HepG2 (cell line): ENCODE measurements at regions not wholly inside any gene's neighbourhood (a gene's known extent, or its start where the extent isn't known, plus 50 kb on each side); places are given as distances from the start of the nearest gene placed in this dataset.

Source experiments
- ATAC-seq: fragments of 200-7000 bp; cut with Tn5 transposase; 3 replicates; pipeline ENCODE4 v1.9.1; 2020; ENCODE audit warnings: mild to moderate bottlenecking, moderate library complexity
- BruUV-seq: library from RNA; stranded (reverse); fragments of 400-500 nt; replicated peaks from 2 replicates; lab custom pipeline; 2021; lab: Mats Ljungman, UMichigan
- CTCF ChIA-PET: fragments of 300-600 bp; formaldehyde crosslinking; extraction: SDS; loops from one replicate; lab custom pipeline; 2021; ENCODE audit warnings: low total read pairs, inconsistent platforms, low intra/inter-chr PET ratio; lab: Yijun Ruan, JAX
- POLR2A ChIA-PET: fragments of 350-600 bp; sonication (Branson Sonifier 250); formaldehyde crosslinking; loops from one replicate; lab custom pipeline; 2020; ENCODE audit warnings: antibody characterized with exemption, inconsistent platforms; lab: Yijun Ruan, JAX
- DNase-seq: peaks from one replicate; pipeline ENCODE4 v3.0.0-alpha.2; 2015; ENCODE audit warnings: low spot score
- FAIRE-seq: peaks from 3 replicates; lab custom pipeline; 2011; peaks lifted over from hg19 to GRCh38; lab: Jason Lieb, UNC
- H2AFZ ChIP-seq: one replicate; pipeline ENCODE4 v1.6.1; 2011; ENCODE audit warnings: low read length, inconsistent platforms
- H3K27ac ChIP-seq: fragments of 300-600 bp; 3 replicates; pipeline ENCODE4 v1.8.0; 2011; ENCODE audit warnings: mixed run types, mild to moderate bottlenecking, mixed read lengths, low read length, inconsistent platforms; ENCODE audit not compliant: insufficient read depth; ENCODE audit errors: extremely low read length
- H3K27me3 ChIP-seq, 2 experiments: fragments of 200-600 bp in 1 of 2; 2 replicates in 1 of 2; 3 replicates in 1 of 2; pipeline versions ENCODE4 v1.6.0 to v1.8.0; 2011; ENCODE audit warnings: low read length in 2 of 2, mild to moderate bottlenecking in 2 of 2, moderate library complexity in 2 of 2, inconsistent platforms in 1 of 2; ENCODE audit not compliant: insufficient read depth in 2 of 2, control insufficient read depth in 1 of 2
- H3K36me3 ChIP-seq, 2 experiments: fragments of 200-600 bp in 1 of 2; replicated peaks in 1 of 2; 2 replicates in 1 of 2; 3 replicates in 1 of 2; pipeline versions ENCODE4 v1.5.1 to v1.8.0; 2011; ENCODE audit warnings: low read length in 2 of 2, inconsistent platforms in 1 of 2; ENCODE audit not compliant: insufficient read depth in 2 of 2, control insufficient read depth in 1 of 2
- H3K4me1 ChIP-seq: 2 replicates; pipeline ENCODE4 v1.5.1; 2012; ENCODE audit warnings: low read length, inconsistent platforms; ENCODE audit not compliant: insufficient read depth
- H3K4me2 ChIP-seq: 2 replicates; pipeline ENCODE4 v1.6.0; 2011; ENCODE audit warnings: low read depth, low read length, inconsistent platforms
- H3K4me3 ChIP-seq, 3 experiments: fragments of 200-600 bp in 1 of 3; sonication (generic), shearing (Covaris generic) in 1 of 3; replicated peaks in 1 of 3; 2 replicates each; pipeline ENCODE4 v1.5.1; 2011 to 2016; ENCODE audit warnings: low read length in 3 of 3, inconsistent platforms in 2 of 3, low read depth in 2 of 3, mild to moderate bottlenecking in 2 of 3, control low read depth in 1 of 3, mixed read lengths in 1 of 3; ENCODE audit not compliant: insufficient read depth in 1 of 3
- H3K79me2 ChIP-seq: one replicate; pipeline ENCODE4 v1.6.1; 2011; ENCODE audit warnings: low read length, inconsistent platforms; ENCODE audit not compliant: insufficient read depth
- H3K9ac ChIP-seq: 2 replicates; pipeline ENCODE4 v1.6.0; 2011; ENCODE audit warnings: mild to moderate bottlenecking, low read depth, low read length, inconsistent platforms; ENCODE audit not compliant: insufficient read depth
- H3K9me3 ChIP-seq: 2 replicates; pipeline ENCODE4 v1.5.1; 2012; ENCODE audit warnings: mild to moderate bottlenecking, low read length
- H4K20me1 ChIP-seq: 2 replicates; pipeline ENCODE4 v1.6.0; 2011; ENCODE audit warnings: inconsistent platforms, mild to moderate bottlenecking, low read length, moderate library complexity; ENCODE audit not compliant: insufficient read depth
- CCDC6 ChIP-seq: sonication (generic); formaldehyde crosslinking; IDR thresholded peaks from 2 replicates; pipeline ENCODE4 v1.8.1; 2022; ENCODE audit warnings: mild to moderate bottlenecking, missing genetic modification reagents, moderate library complexity
- DR1 ChIP-seq: sonication (generic); formaldehyde crosslinking; IDR thresholded peaks from 2 replicates; pipeline ENCODE4 v1.8.0; 2021; ENCODE audit warnings: mild to moderate bottlenecking, missing genetic modification reagents, inconsistent platforms
- HOXA5 ChIP-seq: sonication (generic); formaldehyde crosslinking; IDR thresholded peaks from 2 replicates; pipeline ENCODE4 v1.4.0; 2020; ENCODE audit warnings: missing genetic modification reagents
- KAT7 ChIP-seq: IDR thresholded peaks from 2 replicates; pipeline ENCODE4 v1.6.1; 2018; ENCODE audit warnings: borderline replicate concordance, missing compliant biosample characterization
- MTF1 ChIP-seq: sonication (generic); formaldehyde crosslinking; IDR thresholded peaks from 2 replicates; pipeline ENCODE4 v1.5.0; 2020; ENCODE audit warnings: missing genetic modification reagents
- NAIF1 ChIP-seq: sonication (generic); formaldehyde crosslinking; IDR thresholded peaks from 2 replicates; pipeline ENCODE4 v1.5.0; 2020; ENCODE audit warnings: mild to moderate bottlenecking, missing genetic modification reagents, borderline replicate concordance
- SMC3 ChIP-seq: IDR thresholded peaks from 2 replicates; pipeline ENCODE4 v1.6.1; 2011; ENCODE audit warnings: low read length, improper control_type of control experiment
- TEAD3 ChIP-seq: optimal IDR thresholded peaks from 2 replicates; pipeline ENCODE3; 2016; ENCODE audit warnings: borderline replicate concordance
- ZKSCAN1 ChIP-seq: fragments of 150-350 bp; IDR thresholded peaks from 2 replicates; pipeline ENCODE4 v1.6.1; 2014; ENCODE audit warnings: low read length
- ZNF12 ChIP-seq: sonication (generic); formaldehyde crosslinking; IDR thresholded peaks from 2 replicates; pipeline ENCODE4 v1.5.0; 2020; ENCODE audit warnings: missing genetic modification reagents
- ZNF24 ChIP-seq: fragments of 450-650 bp; IDR thresholded peaks from 2 replicates; pipeline ENCODE4 v1.6.1; 2017; ENCODE audit warnings: antibody characterized with exemption, mild to moderate bottlenecking
- ZNF615 ChIP-seq: sonication (generic); formaldehyde crosslinking; IDR thresholded peaks from 2 replicates; pipeline ENCODE4 v1.5.0; 2020; ENCODE audit warnings: mild to moderate bottlenecking, missing genetic modification reagents, borderline replicate concordance
- ZNF678 ChIP-seq: sonication (generic); formaldehyde crosslinking; IDR thresholded peaks from 2 replicates; pipeline ENCODE4 v1.4.0; 2020; ENCODE audit warnings: mild to moderate bottlenecking, missing genetic modification reagents
- ZNF75D ChIP-seq: sonication (generic); formaldehyde crosslinking; IDR thresholded peaks from 2 replicates; pipeline ENCODE4 v1.8.1; 2023; ENCODE audit warnings: missing genetic modification reagents, mild to moderate bottlenecking, borderline replicate concordance
- ZNF816 ChIP-seq: sonication (generic); formaldehyde crosslinking; IDR thresholded peaks from 2 replicates; pipeline ENCODE4 v1.8.0; 2022; ENCODE audit warnings: missing genetic modification reagents, mild to moderate bottlenecking, borderline replicate concordance
- ZSCAN20 ChIP-seq: sonication (generic); formaldehyde crosslinking; IDR thresholded peaks from 2 replicates; pipeline ENCODE4 v1.4.0; 2020; ENCODE audit warnings: missing genetic modification reagents, mild to moderate bottlenecking, borderline replicate concordance
- WGBS: methylation state at CpG from one replicate; pipeline ENCODE4 v1.1.6; 2017; ENCODE audit warnings: low lambda C conversion rate; 5-methylcytosine and 5-hydroxymethylcytosine counted together
- in situ Hi-C: cut with HindIII; loops from 2 replicates; pipeline ENCODE4 v1.10.0; 2017; ENCODE audit warnings: low pct_unique_long_range_greater_than_20kb; ENCODE audit not compliant: extremely low pct_ligation_motif_present
- intact Hi-C: fragments of 100-400 bp; cut with micrococcal nuclease; formaldehyde crosslinking; loops from one replicate; pipeline ENCODE4 v1.10.0; 2022; ENCODE audit not compliant: unreplicated experiment
- TF ChIP-seq, protein P1 (sequence below): sonication (generic); formaldehyde crosslinking; IDR thresholded peaks from 2 replicates; pipeline ENCODE4 v1.4.0; 2020; ENCODE audit warnings: missing genetic modification reagents
- TF ChIP-seq, protein P2 (sequence below): IDR thresholded peaks from 2 replicates; pipeline ENCODE4 v1.6.1; 2012; ENCODE audit warnings: inconsistent platforms
- TF ChIP-seq, protein P3 (sequence below): sonication (generic); formaldehyde crosslinking; IDR thresholded peaks from 2 replicates; pipeline ENCODE4 v1.9.0; 2021; ENCODE audit warnings: mild to moderate bottlenecking, missing genetic modification reagents

DNA sequence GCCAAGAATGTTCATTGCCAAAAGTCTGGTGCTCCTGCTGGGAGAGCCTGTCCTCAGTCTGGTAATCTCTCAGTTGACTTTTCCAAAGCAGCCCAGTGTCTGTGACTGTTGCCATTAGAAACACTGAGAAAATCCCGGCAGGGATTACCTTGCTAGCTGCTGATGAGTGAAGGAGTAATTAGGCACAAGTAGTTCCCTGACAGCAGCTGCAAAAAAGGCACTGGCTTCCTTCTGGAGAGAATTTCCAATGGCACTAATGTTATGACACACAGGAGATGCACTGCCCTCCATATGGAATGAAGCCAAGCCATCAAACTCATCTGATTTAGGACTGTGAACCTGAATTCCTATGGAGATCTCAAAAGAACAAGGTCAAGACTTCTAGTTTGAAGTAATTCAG lies 1321.2 kb upstream of the SEL1L start:
- no peaks in the 10 kb centered on the region for H3K4me1 ChIP-seq
- H4K20me1 ChIP-seq, result no peaks in the 10 kb centered on the region
- H3K4me3 ChIP-seq, result no peak overlapping the region
- no peak for FAIRE-seq
- H3K27me3 ChIP-seq, result no peaks in the 10 kb centered on the region
- H3K9me3 ChIP-seq, result peaks cover 6% of the 10 kb centered on the region
- CTCF ChIA-PET, result no interaction called here
- in situ Hi-C loops (no loop called here), intact Hi-C loops (no loop called here)
- no peaks in the 10 kb centered on the region for H3K36me3 ChIP-seq
- no peak for DNase-seq
- H3K79me2 ChIP-seq, result no peaks in the 10 kb centered on the region
- H3K9ac ChIP-seq, result no peak overlapping the region
- no TSS peak for BruUV-seq
- WGBS, result 0% methylated on average over 1 of the region's 1 CpG
- POLR2A ChIA-PET, result no interaction called here
- H2AFZ ChIP-seq, result no peak overlapping the region
- ATAC-seq, result no peak
- no peak overlapping the region for H3K27ac ChIP-seq
- TF ChIP-seq, protein P1, sequence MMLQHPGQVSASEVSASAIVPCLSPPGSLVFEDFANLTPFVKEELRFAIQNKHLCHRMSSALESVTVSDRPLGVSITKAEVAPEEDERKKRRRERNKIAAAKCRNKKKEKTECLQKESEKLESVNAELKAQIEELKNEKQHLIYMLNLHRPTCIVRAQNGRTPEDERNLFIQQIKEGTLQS (CRISPR knock-in tag), result no peak
- TF ChIP-seq, protein P2, sequence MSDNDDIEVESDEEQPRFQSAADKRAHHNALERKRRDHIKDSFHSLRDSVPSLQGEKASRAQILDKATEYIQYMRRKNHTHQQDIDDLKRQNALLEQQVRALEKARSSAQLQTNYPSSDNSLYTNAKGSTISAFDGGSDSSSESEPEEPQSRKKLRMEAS, result no peak
- TF ChIP-seq ZNF75D (CRISPR knock-in tag) (no peak), TEAD3 (CRISPR knock-in tag) (no peak), ZNF816 (CRISPR knock-in tag) (no peak), ZNF615 (no peak), ZNF24 (no peak), KAT7 (CRISPR knock-in tag) (no peak), HOXA5 (no peak), CCDC6 (no peak), ZNF678 (no peak), ZSCAN20 (CRISPR knock-in tag) (no peak), ZKSCAN1 (no peak), SMC3 (no peak), ZNF12 (CRISPR knock-in tag) (no peak), NAIF1 (no peak), MTF1 (CRISPR knock-in tag) (no peak), DR1 (CRISPR knock-in tag) (no peak)
- TF ChIP-seq, protein P3, sequence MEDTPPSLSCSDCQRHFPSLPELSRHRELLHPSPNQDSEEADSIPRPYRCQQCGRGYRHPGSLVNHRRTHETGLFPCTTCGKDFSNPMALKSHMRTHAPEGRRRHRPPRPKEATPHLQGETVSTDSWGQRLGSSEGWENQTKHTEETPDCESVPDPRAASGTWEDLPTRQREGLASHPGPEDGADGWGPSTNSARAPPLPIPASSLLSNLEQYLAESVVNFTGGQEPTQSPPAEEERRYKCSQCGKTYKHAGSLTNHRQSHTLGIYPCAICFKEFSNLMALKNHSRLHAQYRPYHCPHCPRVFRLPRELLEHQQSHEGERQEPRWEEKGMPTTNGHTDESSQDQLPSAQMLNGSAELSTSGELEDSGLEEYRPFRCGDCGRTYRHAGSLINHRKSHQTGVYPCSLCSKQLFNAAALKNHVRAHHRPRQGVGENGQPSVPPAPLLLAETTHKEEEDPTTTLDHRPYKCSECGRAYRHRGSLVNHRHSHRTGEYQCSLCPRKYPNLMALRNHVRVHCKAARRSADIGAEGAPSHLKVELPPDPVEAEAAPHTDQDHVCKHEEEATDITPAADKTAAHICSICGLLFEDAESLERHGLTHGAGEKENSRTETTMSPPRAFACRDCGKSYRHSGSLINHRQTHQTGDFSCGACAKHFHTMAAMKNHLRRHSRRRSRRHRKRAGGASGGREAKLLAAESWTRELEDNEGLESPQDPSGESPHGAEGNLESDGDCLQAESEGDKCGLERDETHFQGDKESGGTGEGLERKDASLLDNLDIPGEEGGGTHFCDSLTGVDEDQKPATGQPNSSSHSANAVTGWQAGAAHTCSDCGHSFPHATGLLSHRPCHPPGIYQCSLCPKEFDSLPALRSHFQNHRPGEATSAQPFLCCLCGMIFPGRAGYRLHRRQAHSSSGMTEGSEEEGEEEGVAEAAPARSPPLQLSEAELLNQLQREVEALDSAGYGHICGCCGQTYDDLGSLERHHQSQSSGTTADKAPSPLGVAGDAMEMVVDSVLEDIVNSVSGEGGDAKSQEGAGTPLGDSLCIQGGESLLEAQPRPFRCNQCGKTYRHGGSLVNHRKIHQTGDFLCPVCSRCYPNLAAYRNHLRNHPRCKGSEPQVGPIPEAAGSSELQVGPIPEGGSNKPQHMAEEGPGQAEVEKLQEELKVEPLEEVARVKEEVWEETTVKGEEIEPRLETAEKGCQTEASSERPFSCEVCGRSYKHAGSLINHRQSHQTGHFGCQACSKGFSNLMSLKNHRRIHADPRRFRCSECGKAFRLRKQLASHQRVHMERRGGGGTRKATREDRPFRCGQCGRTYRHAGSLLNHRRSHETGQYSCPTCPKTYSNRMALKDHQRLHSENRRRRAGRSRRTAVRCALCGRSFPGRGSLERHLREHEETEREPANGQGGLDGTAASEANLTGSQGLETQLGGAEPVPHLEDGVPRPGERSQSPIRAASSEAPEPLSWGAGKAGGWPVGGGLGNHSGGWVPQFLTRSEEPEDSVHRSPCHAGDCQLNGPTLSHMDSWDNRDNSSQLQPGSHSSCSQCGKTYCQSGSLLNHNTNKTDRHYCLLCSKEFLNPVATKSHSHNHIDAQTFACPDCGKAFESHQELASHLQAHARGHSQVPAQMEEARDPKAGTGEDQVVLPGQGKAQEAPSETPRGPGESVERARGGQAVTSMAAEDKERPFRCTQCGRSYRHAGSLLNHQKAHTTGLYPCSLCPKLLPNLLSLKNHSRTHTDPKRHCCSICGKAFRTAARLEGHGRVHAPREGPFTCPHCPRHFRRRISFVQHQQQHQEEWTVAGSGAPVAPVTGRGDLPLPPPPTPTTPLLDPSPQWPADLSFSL, result no peak
- no peak overlapping the region for H3K4me2 ChIP-seq
